ENCODE measurements at regions not wholly inside any gene's neighbourhood (a gene's known extent, or its start where the extent isn't known, plus 50 kb on each side); places are given as distances from the start of the nearest gene placed in this dataset.

DNA sequence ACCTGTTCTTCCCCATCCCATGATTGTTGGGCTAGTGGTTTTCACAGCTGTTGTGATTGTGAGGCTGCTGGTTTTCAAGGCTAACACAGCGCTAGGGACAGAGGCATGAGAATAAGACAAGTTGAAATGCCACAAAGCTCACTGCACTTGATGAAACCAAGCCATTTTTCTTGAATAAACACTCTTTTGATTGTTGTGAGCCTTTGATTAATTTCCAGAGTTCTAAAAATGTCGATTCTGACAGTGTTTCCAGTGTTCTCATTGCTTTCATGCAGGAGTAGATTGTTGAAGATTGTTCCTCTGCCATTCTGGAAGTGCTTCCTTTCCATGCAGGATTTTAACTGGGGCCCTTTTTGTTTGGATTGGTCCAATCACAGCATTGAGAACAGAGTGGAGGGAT lies 134.9 kb upstream of the GRIK3 start:
- no peak for TF ChIP-seq CTCF (IDR thresholded peaks at IDR 0.05)
- Histone ChIP-seq H3K4me3 (no peak overlapping the region), H3K27ac (no peak overlapping the region)
- DNase-seq (ENCODE audit: low spot score), result no peak

- Histone ChIP-seq H3K4me3 (no peak overlapping the region), H3K27ac (no peak overlapping the region)
- no peak for TF ChIP-seq CTCF (IDR thresholded peaks at IDR 0.05)
- DNase-seq (ENCODE audit: low spot score), result no peak
Measured at GRCh38 chr1:37169743-37170275, 135.5 kb upstream of the GRIK3 start.

- Histone ChIP-seq H3K27ac (no peak overlapping the region), H3K4me3 (no peak overlapping the region)
- no peak for DNase-seq (ENCODE audit: low spot score)
- TF ChIP-seq CTCF (IDR thresholded peaks at IDR 0.05), result no peak
Measured at GRCh38 chr1:37171691-37172090, 137.4 kb upstream of the GRIK3 start.

DNA sequence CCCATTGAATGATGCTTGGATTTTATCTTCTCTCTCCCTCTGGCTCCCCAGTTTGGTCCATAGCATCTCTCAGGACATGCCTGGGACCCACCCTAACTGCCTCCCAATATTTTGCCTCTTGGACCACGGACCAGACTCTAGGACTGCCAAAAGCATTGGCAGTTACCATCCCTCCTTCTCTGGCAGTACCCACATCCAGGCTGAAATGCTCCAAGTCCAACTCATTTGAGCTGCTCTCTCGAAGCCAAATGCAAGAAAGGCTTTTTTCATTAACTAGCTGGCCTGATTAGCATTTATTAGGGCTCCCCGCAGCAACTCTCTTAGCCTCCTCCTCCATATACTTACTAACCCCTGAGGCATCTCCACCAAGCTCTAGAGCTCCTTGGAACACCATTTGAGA lies 140.0 kb upstream of the GRIK3 start:
- H3K4me3 ChIP-seq, result no peak overlapping the region
- H3K27ac ChIP-seq, result no peak overlapping the region
- no peak for TF ChIP-seq CTCF (IDR thresholded peaks at IDR 0.05)
- no peak for DNase-seq (ENCODE audit: low spot score)

DNA sequence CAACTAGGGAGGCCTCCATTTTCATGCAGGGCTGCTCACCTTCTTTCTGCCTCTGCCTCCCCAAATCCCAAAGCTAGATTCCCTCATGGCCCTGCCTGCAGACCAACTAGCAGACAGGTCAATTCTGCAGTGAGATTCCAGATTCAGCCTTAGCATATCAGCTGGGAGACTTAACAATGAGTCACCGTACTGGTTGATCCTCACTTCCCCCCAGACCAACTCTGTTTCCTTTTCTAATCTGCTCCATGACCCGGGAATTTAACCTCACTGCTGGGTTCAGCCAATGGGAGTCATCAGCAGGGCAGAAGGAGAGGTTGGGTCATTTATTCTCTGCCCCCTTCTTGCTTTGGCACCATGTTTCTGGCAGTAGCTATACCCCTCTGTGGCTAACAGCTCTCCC lies 140.6 kb upstream of the GRIK3 start:
- no peak for DNase-seq (ENCODE audit: low spot score)
- Histone ChIP-seq H3K4me3 (no peak overlapping the region), H3K27ac (no peak overlapping the region)
- TF ChIP-seq CTCF (IDR thresholded peaks at IDR 0.05), result no peak

- H3K27ac ChIP-seq, result no peak overlapping the region
- no peak for DNase-seq (ENCODE audit: low spot score)
- no peak for TF ChIP-seq CTCF (IDR thresholded peaks at IDR 0.05)
- no peak overlapping the region for H3K4me3 ChIP-seq
Measured at GRCh38 chr1:37175666-37176215, 141.4 kb upstream of the GRIK3 start.

GRCh38 chr1:37176269-37176668 lies 142.0 kb upstream of the GRIK3 start:
- H3K4me3 ChIP-seq, result no peak overlapping the region
- TF ChIP-seq CTCF (IDR thresholded peaks at IDR 0.05), result no peak
- DNase-seq (ENCODE audit: low spot score), result no peak
- no peak overlapping the region for H3K27ac ChIP-seq

Data from coronary artery (tissue), 2 donors.